H9 (cell line): ENCODE measurements at regions not wholly inside any gene's neighbourhood (a gene's known extent, or its start where the extent isn't known, plus 50 kb on each side); places are given as distances from the start of the nearest gene placed in this dataset.

Experiments used
- DNase-seq: peaks from one replicate; pipeline ENCODE4 v3.0.0-alpha.2; 2017
- H2AFZ ChIP-seq: one replicate; pipeline ENCODE4 v1.6.1; 2013; ENCODE audit warnings: mild to moderate bottlenecking, low read length, control low read depth, moderate library complexity
- H2AK5ac ChIP-seq: 2 replicates; pipeline ENCODE4 v1.6.1; 2013; ENCODE audit warnings: low read length, control low read depth, mixed read lengths; ENCODE audit not compliant: insufficient read length
- H2BK120ac ChIP-seq: one replicate; pipeline ENCODE4 v1.6.1; 2013; ENCODE audit warnings: low read depth, mild to moderate bottlenecking, low read length, control low read depth, inconsistent platforms; ENCODE audit not compliant: poor library complexity, severe bottlenecking
- H2BK12ac ChIP-seq: 2 replicates; pipeline ENCODE4 v1.6.1; 2013; ENCODE audit warnings: low read length, control low read depth, mixed read lengths, low read depth; ENCODE audit not compliant: insufficient read length
- H2BK15ac ChIP-seq: 2 replicates; pipeline ENCODE4 v1.6.1; 2013; ENCODE audit warnings: low read depth, low read length, control low read depth
- H2BK20ac ChIP-seq: one replicate; pipeline ENCODE4 v1.6.1; 2013; ENCODE audit warnings: low read depth, mild to moderate bottlenecking, low read length, control low read depth, inconsistent platforms; ENCODE audit not compliant: poor library complexity, severe bottlenecking
- H2BK5ac ChIP-seq: 2 replicates; pipeline ENCODE4 v1.6.1; 2013; ENCODE audit warnings: low read length, control low read depth, mixed read lengths; ENCODE audit not compliant: insufficient read length
- H3K14ac ChIP-seq: 2 replicates; pipeline ENCODE4 v1.6.1; 2013; ENCODE audit warnings: low read length, control low read depth; ENCODE audit not compliant: insufficient read depth
- H3K18ac ChIP-seq: 2 replicates; pipeline ENCODE4 v1.6.1; 2013; ENCODE audit warnings: low read depth, mild to moderate bottlenecking, mixed read lengths, low read length, control low read depth; ENCODE audit not compliant: insufficient read length
- H3K23ac ChIP-seq: 2 replicates; pipeline ENCODE4 v1.6.1; 2013; ENCODE audit warnings: low read length, control low read depth, mixed read lengths, low read depth; ENCODE audit not compliant: insufficient read length
- H3K23me2 ChIP-seq: 2 replicates; pipeline ENCODE4 v1.6.1; 2013; ENCODE audit warnings: low read depth, mild to moderate bottlenecking, mixed read lengths, low read length, control low read depth; ENCODE audit not compliant: insufficient read length, poor library complexity, severe bottlenecking
- H3K27ac ChIP-seq: 2 replicates; pipeline ENCODE4 v1.5.1; 2013; ENCODE audit warnings: low read length, control low read depth, mixed read lengths, low read depth; ENCODE audit not compliant: insufficient read length
- H3K27me3 ChIP-seq: 2 replicates; pipeline ENCODE4 v1.6.1; 2013; ENCODE audit warnings: low read length, control low read depth, inconsistent platforms; ENCODE audit not compliant: insufficient read depth
- H3K4ac ChIP-seq: 2 replicates; pipeline ENCODE4 v1.6.1; 2013; ENCODE audit warnings: low read depth, mild to moderate bottlenecking, control low read depth, inconsistent platforms, low read length, moderate library complexity
- H3K4me1 ChIP-seq: 2 replicates; pipeline ENCODE4 v1.6.1; 2013; ENCODE audit warnings: low read length, control low read depth, inconsistent platforms; ENCODE audit not compliant: insufficient read depth
- H3K4me2 ChIP-seq: 2 replicates; pipeline ENCODE4 v1.6.1; 2013; ENCODE audit warnings: low read length, control low read depth, mixed read lengths; ENCODE audit not compliant: insufficient read length, insufficient read depth
- H3K56ac ChIP-seq: 2 replicates; pipeline ENCODE4 v1.6.1; 2013; ENCODE audit warnings: low read depth, mild to moderate bottlenecking, mixed read lengths, low read length, control low read depth; ENCODE audit not compliant: insufficient read length
- H3K79me1 ChIP-seq: 2 replicates; pipeline ENCODE4 v1.6.1; 2013; ENCODE audit warnings: low read depth, mild to moderate bottlenecking, moderate library complexity, low read length, control low read depth, inconsistent platforms; ENCODE audit not compliant: insufficient read depth, poor library complexity, severe bottlenecking
- H3K79me2 ChIP-seq: 2 replicates; pipeline ENCODE4 v1.6.1; 2013; ENCODE audit warnings: low read length, control low read depth, inconsistent platforms; ENCODE audit not compliant: insufficient read depth
- H3K9ac ChIP-seq: 2 replicates; pipeline ENCODE4 v1.6.1; 2013; ENCODE audit warnings: low read length, control low read depth, mixed read lengths; ENCODE audit not compliant: insufficient read length; ENCODE audit errors: extremely low read depth
- H3K9me3 ChIP-seq: one replicate; pipeline ENCODE4 v1.6.1; 2013; ENCODE audit warnings: low read depth, low read length, inconsistent platforms; ENCODE audit not compliant: control insufficient read depth
- H3T11ph ChIP-seq: one replicate; pipeline ENCODE4 v1.6.1; 2013; ENCODE audit warnings: mild to moderate bottlenecking, low read length, control low read depth, inconsistent platforms
- H4K20me1 ChIP-seq: one replicate; pipeline ENCODE4 v1.6.1; 2013; ENCODE audit not compliant: control insufficient read depth, insufficient read length, insufficient read depth
- H4K5ac ChIP-seq: 2 replicates; pipeline ENCODE4 v1.6.1; 2013; ENCODE audit warnings: low read depth, mild to moderate bottlenecking, mixed read lengths, low read length, control low read depth; ENCODE audit not compliant: insufficient read length
- H4K8ac ChIP-seq: replicated peaks from 2 replicates; pipeline ENCODE4 v1.6.1; 2013; ENCODE audit warnings: low read length, control low read depth, mixed read lengths, low read depth; ENCODE audit not compliant: insufficient read length
- H4K91ac ChIP-seq: 2 replicates; pipeline ENCODE4 v1.6.1; 2013; ENCODE audit warnings: low read depth, mild to moderate bottlenecking, moderate library complexity, mixed read lengths, low read length, control low read depth; ENCODE audit not compliant: insufficient read length
- H3K27ac Mint-ChIP-seq, 3 experiments: 2 replicates in 2 of 3; 3 replicates in 1 of 3; pipeline ENCODE4 v1.8.0; 2020 to 2021; ENCODE audit warnings: mixed read lengths in 3 of 3, mild to moderate bottlenecking in 1 of 3, moderate library complexity in 1 of 3
- H3K27me3 Mint-ChIP-seq: 2 replicates; pipeline ENCODE4 v1.8.0; 2021; ENCODE audit warnings: low read depth, mild to moderate bottlenecking, moderate library complexity, mixed read lengths
- H3K36me3 Mint-ChIP-seq, 3 experiments: 2 replicates in 2 of 3; 3 replicates in 1 of 3; pipeline ENCODE4 v1.8.0; 2020 to 2021; ENCODE audit warnings: low read depth in 3 of 3, mixed read lengths in 3 of 3; ENCODE audit not compliant: insufficient read depth in 1 of 3
- H3K4me1 Mint-ChIP-seq, 2 experiments: 2 replicates each; pipeline ENCODE4 v1.8.0; 2020; ENCODE audit warnings: mixed read lengths in 2 of 2
- H3K4me3 Mint-ChIP-seq, 2 experiments: 2 replicates in 1 of 2; 3 replicates in 1 of 2; pipeline ENCODE4 v1.8.0; 2020 to 2021; ENCODE audit warnings: mild to moderate bottlenecking in 2 of 2, mixed read lengths in 2 of 2, moderate library complexity in 1 of 2
- H3K9me3 Mint-ChIP-seq, 2 experiments: 2 replicates in 1 of 2; 3 replicates in 1 of 2; pipeline ENCODE4 v1.8.0; 2020; ENCODE audit warnings: mild to moderate bottlenecking in 2 of 2, mixed read lengths in 2 of 2, moderate library complexity in 1 of 2
- WGBS: extraction: QIAGEN DNeasy Blood & Tissue Kit; methylation state at CpG from one replicate; pipeline ENCODE4 v1.1.7; 2013; ENCODE audit warnings: missing lambda C conversion rate, low lambda C conversion rate, mixed read lengths; ENCODE audit not compliant: insufficient read length; ENCODE audit errors: extremely low coverage; 5-methylcytosine and 5-hydroxymethylcytosine counted together
- TF ChIP-seq, protein P1 (sequence below): fragments of 200-600 bp; sonication (generic); conservative IDR thresholded peaks from 3 replicates; pipeline ENCODE4 v1.8.0; 2021; ENCODE audit warnings: antibody characterized with exemption, mild to moderate bottlenecking

GRCh38 chr1:215425138-215425537, 142.0 kb upstream of the KCTD3 start:
- Mint-ChIP-seq H3K4me3 (no peak overlapping the region), H3K9me3 (peaks cover 6 to 10% of the 10 kb centered on the region in 2 experiments; a peak in 4 of 5 replicates), H3K36me3 (no peaks in the 10 kb centered on the region), H3K27me3 (no peaks in the 10 kb centered on the region), H3K27ac (no peak overlapping the region), H3K4me1 (no peaks in the 10 kb centered on the region)
- Histone ChIP-seq H3K18ac (no peak overlapping the region), H3K4me2 (no peak overlapping the region), H4K8ac (no peak overlapping the region), H3K14ac (no peak overlapping the region), H4K91ac (no peak overlapping the region), H3K9ac (no peak overlapping the region), H2AFZ (no peak overlapping the region), H2BK120ac (no peak overlapping the region), H3K23me2 (no peaks in the 10 kb centered on the region), H3K9me3 (no peaks in the 10 kb centered on the region), H4K20me1 (no peaks in the 10 kb centered on the region), H3K79me2 (no peaks in the 10 kb centered on the region), H2BK12ac (no peak overlapping the region), H2AK5ac (no peak overlapping the region), H2BK15ac (no peak overlapping the region), H3T11ph (no peak overlapping the region), H3K4ac (no peak overlapping the region), H2BK20ac (no peak overlapping the region), H3K79me1 (no peaks in the 10 kb centered on the region), H3K56ac (no peak overlapping the region), H3K4me1 (no peaks in the 10 kb centered on the region), H2BK5ac (no peak overlapping the region), H4K5ac (no peak overlapping the region), H3K27me3 (no peaks in the 10 kb centered on the region), H3K27ac (no peak overlapping the region), H3K23ac (no peak overlapping the region)
- TF ChIP-seq, protein P1, sequence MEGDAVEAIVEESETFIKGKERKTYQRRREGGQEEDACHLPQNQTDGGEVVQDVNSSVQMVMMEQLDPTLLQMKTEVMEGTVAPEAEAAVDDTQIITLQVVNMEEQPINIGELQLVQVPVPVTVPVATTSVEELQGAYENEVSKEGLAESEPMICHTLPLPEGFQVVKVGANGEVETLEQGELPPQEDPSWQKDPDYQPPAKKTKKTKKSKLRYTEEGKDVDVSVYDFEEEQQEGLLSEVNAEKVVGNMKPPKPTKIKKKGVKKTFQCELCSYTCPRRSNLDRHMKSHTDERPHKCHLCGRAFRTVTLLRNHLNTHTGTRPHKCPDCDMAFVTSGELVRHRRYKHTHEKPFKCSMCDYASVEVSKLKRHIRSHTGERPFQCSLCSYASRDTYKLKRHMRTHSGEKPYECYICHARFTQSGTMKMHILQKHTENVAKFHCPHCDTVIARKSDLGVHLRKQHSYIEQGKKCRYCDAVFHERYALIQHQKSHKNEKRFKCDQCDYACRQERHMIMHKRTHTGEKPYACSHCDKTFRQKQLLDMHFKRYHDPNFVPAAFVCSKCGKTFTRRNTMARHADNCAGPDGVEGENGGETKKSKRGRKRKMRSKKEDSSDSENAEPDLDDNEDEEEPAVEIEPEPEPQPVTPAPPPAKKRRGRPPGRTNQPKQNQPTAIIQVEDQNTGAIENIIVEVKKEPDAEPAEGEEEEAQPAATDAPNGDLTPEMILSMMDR: no peak
- DNase-seq: no peak
- no CpG with 5 or more reads among the region's 4 CpGs for WGBS
